ENCODE measurements at regions not wholly inside any gene's neighbourhood (a gene's known extent, or its start where the extent isn't known, plus 50 kb on each side); places are given as distances from the start of the nearest gene placed in this dataset.
"Not testable (repeated sequence)": the region's sequence is repeated elsewhere in the genome, so short reads cannot be mapped to it uniquely, and the experiment has no call there.

- no peak for DNase-seq
Observed at GRCh38 chr12:74595696-74596095, 58.1 kb downstream of the ATXN7L3B start.

- DNase-seq = peak in 1 of 5 experiments; percentile 3
Observed at GRCh38 chr12:74598819-74599218, 61.2 kb downstream of the ATXN7L3B start.

DNA sequence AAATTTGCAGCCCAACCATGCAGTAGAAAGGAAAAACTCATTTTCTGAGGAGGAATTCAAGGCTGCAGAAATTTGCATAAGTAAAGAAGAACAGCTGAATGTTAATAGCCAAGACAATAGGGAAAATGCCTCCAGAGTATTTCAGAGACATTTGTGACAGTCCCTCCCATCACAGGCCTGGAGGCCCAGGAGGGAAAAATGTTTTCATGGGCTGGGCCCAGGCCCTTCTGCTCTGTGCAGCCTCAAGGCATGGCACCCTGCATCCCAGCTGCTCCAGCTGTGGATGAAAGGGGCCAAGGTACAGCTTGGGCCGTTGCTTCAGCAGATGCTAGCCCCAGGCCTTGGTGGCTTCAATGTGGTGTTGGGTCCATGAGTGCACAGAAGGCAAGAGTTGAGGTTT, 62.3 kb downstream of the ATXN7L3B start:
- no peak for DNase-seq

DNA sequence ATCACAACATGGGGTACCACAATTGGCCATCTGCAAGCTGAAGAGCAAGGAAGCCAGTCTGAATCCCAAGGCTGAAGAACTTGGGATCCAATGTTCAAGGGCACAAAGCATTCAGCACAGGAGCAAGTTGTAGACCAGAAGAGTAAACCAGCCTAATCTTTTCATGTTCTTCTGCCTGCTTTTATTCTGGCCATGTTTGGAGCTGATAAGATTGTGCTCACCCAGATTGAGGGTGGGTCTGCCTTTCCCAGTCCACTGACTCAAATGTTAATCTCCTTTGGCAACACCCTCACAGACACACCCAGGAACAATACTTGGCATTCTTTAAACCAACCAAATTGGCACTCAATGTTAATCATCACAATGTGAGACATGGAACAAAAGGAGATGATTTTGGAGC, 63.2 kb downstream of the ATXN7L3B start:
- not testable (repeated sequence) for DNase-seq

DNA sequence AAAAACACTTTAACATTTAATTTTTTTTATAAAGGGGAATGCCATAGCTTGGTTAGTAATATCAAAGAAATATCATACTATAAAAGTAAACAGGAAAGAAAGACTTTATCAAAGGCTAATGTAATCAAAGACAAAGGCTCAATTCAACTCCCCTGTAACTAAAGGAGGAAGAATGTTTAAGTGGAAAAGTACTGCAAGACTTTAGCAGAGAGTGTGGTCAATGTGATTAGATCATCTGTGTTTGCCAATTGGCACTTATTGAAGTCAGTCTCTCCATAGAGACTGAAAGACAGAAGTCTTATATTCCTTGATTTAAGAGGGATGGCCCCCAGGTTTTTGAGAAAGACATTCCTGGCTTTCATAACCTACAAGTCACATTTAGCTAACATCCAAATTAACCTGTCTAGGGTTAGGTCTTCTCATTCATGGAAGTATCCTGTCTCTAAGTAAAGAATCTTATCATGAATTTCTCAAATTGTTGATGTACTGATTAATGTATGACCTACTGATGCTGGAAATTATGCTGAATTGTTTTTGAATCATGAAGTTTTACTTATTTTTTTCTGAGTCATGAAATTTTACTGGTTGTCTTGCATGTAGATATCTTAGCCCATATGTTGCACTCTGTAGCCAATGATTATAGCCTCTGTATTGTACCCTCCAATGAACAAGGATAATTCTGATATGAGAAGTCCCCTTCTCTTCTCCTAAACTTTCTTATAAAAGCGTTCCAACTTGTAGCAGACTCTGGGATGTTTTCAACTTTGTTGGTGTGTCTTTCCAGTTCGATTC, 65.4 kb downstream of the ATXN7L3B start:
- no peak for DNase-seq

DNA sequence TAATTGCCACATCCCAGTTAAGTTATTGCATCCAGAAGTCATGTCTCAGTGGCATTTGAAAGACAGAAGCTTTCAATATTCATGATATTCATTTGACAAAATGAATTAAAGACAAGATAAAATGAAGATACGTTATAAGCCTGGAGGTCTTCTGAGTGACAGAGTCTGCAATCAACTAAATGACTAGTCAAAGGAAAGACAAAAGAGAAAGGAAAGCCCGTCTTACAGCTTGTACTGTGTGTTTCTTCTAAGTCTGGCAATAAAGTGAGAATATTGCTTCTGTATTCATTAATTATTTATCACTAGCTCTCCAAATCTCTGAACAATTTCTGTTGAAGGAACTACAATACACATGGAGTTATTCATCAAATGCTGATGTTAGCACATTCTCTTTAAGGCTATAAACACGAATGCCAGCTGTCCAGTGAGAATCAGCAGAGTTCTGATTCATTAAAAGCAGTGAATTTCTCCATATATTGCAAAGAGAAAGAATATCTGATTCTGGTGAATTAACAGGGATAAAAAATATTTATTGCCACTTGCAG, 70.7 kb downstream of the ATXN7L3B start:
- no peak for DNase-seq

DNA sequence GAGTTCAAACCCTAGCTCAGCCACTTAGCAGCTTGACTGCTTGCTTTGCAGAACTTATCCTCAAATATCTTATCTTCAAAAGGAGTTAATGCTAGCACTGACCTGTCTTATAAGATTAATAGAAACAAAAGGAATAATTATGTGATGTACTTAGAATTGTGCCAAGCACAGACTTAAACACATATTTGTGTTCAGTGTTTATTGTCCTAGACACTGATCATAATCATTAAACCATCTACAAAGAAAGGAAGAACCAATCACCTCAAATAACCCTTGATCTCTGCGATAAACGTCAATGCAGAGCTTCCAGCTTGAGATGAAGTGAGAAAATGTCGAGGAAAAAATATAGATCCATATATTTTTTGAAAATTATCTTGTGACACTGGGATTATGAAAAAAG, 73.1 kb downstream of the ATXN7L3B start:
- DNase-seq = no peak

DNA sequence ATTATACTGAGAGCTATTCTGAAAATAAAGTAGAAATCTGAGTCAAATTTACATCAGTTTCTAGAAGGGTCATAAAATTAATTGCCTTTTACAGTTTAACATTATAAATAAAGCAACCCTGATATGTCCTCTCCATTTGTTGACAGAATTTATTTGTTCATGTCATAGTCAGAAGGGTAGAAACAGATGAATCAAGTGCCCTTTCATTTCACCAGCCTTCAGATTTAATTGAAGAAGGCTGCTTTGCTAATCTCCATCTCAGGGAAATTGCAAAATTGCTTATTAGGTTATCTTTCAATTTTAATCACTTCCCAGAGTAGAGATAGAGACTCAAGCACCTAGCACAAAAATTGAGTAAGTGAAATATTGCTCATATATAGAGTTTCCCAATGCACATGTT, 76.8 kb downstream of the ATXN7L3B start:
- DNase-seq = no peak

GRCh38 chr12:74619084-74619483, 81.4 kb downstream of the ATXN7L3B start:
- DNase-seq = no peak

- DNase-seq = no peak
Observed at GRCh38 chr12:74619884-74620283, 82.2 kb downstream of the ATXN7L3B start.

GRCh38 chr12:74620921-74621320, 83.3 kb downstream of the ATXN7L3B start:
- DNase-seq = no peak

GRCh38 chr12:74624201-74624600, 86.6 kb downstream of the ATXN7L3B start:
- no peak for DNase-seq

DNA sequence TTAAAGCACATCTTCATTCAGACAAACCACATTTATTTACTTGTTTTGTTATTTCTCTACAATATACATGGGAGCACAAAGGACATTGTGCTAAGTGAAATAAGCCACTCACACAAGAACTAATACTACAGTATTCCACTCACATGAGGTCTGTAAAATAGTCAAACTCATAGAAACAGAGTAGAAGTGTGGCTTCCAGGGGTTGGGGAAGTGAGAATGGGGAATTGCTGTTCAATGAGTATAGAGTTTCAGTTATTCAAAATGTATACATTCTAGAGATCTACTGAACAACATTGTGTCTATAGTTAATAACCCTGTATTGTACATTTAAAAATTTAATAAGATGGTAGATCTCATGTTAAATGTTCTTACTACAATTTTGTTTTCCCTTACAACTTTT, 88.8 kb downstream of the ATXN7L3B start:
- DNase-seq = no peak

- no peak for DNase-seq
Observed at GRCh38 chr12:74641262-74641661, 103.6 kb downstream of the ATXN7L3B start.

DNA sequence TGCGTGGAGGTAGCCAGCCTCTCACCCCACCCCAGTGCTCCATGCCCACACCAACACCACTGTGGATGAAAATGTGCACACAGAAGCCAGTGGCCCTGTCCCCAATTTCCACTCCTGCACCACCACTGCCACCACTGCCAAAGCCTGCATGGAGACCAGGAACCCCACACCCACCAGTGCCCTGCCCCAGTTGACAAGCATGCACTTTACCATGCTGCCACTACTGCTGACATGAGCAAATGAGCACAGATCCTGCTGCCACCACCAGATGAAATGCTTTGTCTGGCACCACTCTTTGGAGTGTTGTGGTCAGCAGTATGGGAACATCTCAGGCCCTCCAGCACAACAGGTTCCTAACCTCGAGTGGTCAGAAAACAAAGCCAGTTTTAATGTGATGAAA, 104.1 kb downstream of the ATXN7L3B start:
- DNase-seq = no peak

DNA sequence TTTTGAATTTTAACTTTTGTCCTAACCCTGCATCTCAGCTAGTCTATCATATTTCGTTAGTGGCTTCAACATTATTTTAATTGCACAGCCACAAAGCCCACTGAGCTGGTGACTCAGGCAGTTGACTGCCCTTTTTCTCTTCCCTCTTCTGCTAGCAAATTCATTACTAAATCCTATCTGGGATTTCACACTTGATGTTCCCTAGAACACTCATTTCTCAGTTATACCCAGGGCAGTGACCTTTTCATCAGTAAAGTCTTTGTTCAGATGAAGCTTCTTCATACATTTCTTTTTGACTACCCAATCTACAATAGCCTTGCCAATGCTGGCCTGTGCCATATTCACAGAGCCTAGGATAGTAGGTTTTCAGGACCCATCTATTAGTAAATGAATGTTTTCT, 107.0 kb downstream of the ATXN7L3B start:
- DNase-seq = no peak

DNA sequence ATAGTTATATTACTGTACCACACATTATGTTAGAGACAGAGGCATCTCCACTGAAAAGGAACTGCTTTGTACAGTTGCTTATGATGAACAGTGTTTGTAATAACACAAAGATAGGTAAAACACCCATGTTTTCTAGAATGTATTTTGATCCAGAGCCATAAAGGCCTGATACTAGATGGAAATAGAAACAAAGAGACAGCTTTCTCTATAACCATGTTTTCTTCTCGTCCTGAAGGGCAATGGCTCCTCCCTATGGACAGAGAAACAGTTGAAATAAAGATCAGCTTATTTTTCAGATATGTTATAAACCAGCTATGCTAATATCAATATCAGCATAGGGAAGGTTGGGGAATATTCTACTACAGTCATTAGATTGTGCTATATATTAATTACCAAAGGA, 109.2 kb downstream of the ATXN7L3B start:
- no peak for DNase-seq

DNA sequence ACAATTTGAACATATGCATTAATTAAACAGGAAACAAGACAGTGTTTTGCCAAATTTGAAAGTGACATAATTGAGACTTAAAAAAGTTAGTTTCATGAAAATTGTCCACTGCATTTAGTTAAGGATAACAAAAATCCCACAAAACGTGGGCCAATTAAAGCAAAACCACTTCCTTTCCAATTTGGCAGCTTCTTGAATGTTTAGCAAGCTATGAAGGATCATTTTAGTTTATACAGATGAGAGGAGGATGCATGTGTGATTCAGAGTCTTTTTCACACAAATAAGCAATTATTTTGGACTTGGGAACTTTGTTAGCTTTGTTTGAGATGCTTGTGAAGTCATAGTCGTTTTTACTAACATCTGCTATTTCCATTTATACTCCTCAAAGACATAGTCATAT, 109.6 kb downstream of the ATXN7L3B start:
- DNase-seq = no peak

GRCh38 chr12:74656251-74656650, 118.6 kb downstream of the ATXN7L3B start:
- no peak for DNase-seq

- no peak for DNase-seq
Observed at GRCh38 chr12:74660442-74660841, 122.8 kb downstream of the ATXN7L3B start.

GRCh38 chr12:74663958-74664357, 126.3 kb downstream of the ATXN7L3B start:
- DNase-seq = no peak

DNA sequence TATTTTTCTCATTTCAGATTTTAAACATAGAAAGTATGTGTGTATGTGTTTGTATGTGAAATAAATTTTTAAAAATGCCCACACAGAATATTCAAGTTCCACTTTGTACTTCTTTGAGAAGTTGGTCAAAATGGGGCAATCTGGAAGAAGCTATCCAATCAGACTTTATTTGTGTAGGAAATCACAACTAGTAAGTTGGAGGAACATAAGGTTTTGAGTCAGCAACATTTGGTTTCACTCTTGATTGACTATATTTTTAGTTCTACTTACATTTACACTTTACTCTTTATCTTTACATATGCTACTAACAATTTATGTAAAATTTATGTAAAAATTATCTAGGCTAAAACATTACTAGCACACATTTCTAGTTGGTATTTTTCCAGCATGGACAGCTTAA, 128.1 kb downstream of the ATXN7L3B start:
- no peak for DNase-seq

DNA sequence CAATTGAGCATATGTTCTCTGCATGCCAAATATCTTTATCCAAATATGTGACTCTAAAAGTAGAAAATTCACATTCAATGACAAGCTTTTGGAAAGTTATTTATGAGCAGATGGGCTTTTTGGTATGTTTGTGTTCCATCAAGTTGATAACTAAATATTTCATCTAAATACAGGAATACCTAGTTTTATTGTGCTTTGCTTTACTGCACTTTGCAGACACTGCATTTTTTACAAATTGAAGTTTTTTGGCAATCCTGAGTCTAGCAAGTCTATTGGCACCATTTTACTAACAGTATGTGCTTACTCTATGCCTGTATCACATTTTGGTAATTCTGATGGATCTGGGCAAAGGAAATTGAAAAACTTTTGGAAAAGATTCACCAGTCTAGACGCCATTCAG, 133.8 kb downstream of the ATXN7L3B start:
- DNase-seq = no peak

- not testable (repeated sequence) for DNase-seq
Observed at GRCh38 chr12:74676955-74677354, 139.3 kb downstream of the ATXN7L3B start.

DNA sequence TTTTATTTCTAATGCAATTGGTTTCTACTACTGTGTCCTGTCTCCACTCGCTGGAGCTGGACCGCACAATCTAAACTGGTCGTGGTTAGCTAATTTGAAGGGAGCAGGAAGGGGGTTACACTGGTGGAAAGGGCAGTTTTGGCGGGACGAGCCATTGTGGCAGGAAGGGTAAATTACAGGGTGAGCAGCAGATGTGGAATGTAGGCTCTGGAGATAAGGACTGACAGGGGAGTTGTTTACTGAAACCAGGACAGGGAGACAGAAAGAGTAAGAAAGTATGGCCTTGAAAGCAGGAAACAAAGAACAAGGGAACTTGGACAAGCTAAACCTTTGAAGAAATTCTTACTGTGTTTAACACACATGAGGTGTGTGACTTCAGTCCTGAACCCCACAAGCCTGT, 147.8 kb downstream of the ATXN7L3B start:
- DNase-seq = no peak
